H4 (cell line): ENCODE measurements at regions not wholly inside any gene's neighbourhood (a gene's known extent, or its start where the extent isn't known, plus 50 kb on each side); places are given as distances from the start of the nearest gene placed in this dataset.
A peak's percentile ranks its signal among the peaks of the same experiment; 100 is the strongest.

Experiments
- DNase-seq: peaks from one replicate; pipeline ENCODE4 v3.0.0-alpha.2; 2015; ENCODE audit warnings: low spot score

DNA sequence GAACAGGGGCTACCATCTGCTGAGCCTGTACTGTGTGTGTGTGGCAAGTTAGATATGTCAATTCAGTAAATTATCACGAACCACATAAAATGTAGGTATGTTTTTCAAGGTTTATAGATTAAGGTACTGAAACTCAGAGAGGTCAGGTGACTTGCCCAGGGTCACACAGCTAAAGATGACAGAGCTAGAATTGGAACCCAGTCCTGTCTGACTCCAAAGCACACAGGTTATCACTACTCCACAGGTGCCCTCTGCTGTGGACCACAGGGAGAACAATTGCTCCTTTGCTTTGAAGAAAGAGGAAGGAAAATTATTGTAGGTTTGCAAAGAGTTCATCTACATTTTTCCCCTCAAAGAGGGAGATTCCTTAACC lies 229.7 kb upstream of the AGAP1 start:
- no peak for DNase-seq

GRCh38 chr2:235264512-235264911 lies 229.3 kb upstream of the AGAP1 start:
- no peak for DNase-seq

DNA sequence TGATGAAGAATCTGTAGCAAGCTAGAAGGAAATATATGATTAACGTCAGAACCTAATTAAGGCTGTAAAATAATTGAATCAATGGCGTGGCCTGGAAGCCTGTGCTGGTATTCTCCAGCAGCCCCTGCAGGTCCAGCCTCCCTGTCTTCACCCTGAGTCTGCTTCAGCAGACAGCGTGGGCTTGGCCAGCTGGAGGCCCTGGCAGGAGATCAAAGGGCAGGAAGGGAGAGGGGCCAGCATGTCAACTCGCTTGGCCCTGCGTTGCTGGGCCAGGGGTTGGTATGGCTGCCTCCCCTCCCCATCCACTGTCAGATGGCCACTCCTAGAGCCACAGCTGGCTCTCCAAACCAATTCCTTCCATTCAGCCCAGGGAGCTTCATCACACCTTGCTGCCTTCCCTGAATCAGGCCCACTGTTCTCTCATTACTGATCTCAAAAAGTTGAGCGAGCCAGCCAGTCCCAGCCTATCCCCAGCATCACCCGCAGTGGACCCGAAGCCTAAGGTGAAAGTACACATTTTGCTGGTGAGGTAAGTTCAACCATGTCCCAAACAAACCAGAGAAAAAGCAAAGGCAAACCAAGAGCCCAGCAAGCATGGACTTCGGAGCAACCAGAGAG lies 228.4 kb upstream of the AGAP1 start:
- DNase-seq, result no peak

DNA sequence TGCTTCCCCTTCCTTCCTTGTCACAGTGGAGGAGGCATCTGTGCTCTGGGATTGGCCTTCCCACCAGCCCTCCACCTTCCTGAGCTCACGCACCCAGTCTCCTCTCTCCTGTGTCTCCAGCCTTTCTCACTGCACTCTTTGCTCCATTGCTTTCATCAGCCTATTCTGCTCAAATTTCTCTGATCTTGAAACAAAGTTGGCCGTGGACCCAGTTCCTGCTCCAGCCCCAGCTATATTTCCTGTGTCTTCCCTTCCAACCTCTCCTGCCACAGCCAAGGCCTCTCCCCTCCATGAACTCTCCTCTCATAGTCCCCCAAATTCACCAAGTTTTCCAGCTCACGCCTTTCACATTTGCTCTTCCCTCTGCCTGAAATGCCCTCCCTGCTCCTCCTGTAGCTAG lies 226.6 kb upstream of the AGAP1 start:
- no peak for DNase-seq

- DNase-seq, result peak; percentile 22
Measured at GRCh38 chr2:235268535-235268934, 225.3 kb upstream of the AGAP1 start.

GRCh38 chr2:235270291-235270690 lies 223.6 kb upstream of the AGAP1 start:
- no peak for DNase-seq

- DNase-seq, result peak; percentile 83
Measured at GRCh38 chr2:235270956-235271355, 222.9 kb upstream of the AGAP1 start.

DNA sequence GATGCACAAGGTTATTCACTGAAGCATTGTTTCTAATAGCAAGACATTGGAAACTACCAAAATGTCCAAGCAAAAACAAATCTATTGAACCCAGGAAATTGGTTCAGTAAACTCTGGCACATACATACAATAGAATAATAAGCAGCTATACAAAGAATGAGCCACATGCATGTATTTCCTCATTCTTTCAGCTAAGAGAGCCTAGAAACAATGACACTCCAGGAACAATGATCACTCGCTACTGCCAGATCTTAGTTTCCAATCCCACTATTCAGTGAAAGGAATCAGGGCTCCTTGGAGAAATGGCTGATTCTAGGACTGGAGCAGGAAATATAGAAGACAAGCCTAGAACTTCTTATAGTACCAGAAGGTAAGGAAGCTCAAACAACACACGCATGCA lies 221.9 kb upstream of the AGAP1 start:
- no peak for DNase-seq

DNA sequence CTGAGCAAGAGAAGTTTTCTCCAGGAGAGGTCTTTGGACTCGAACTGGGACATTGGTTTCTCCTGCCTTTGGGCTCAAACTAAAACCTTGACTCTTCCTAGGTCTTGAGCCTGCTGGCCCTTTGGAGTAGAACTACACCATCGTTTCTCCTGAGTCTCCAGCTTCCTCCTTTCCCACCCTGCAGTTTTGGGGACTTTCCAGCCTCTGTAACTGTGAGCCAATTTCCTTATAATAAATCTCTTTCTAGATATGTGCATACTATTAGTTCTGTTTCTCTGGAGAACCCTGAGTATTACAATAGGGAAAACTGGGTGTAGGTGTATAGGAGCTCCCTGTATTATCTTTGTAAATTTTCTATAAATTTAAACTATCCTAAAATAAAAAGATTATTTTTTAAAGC lies 219.8 kb upstream of the AGAP1 start:
- no peak for DNase-seq

GRCh38 chr2:235277485-235277884 lies 216.4 kb upstream of the AGAP1 start:
- DNase-seq, result no peak

DNA sequence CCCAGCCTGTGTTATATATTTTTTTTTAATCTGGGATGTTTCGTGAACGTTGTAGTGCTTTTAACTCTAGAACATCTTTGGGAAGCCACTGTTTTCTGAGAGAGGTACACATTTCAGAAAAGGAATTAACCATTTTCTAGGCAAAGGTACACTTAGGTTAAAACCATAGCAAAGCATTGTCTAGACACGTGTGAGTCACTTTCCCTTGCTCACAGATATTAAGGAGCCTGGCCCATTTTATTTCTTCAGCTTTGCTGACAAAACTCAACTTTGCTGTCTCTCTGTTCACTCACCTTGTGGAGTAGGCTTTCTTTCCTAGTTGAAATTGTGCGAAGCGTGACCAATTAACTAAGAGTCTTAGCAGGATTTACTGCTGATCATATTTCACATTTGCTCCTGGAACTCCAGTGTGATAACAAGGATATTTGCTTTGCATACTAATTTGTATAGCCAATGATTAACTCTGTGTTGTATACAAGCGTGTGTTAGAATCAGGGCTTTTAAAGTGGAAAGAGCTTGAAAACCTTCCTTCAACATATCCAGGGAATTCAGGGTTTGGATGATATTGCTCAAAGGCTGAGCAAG lies 215.0 kb upstream of the AGAP1 start:
- no peak for DNase-seq

DNA sequence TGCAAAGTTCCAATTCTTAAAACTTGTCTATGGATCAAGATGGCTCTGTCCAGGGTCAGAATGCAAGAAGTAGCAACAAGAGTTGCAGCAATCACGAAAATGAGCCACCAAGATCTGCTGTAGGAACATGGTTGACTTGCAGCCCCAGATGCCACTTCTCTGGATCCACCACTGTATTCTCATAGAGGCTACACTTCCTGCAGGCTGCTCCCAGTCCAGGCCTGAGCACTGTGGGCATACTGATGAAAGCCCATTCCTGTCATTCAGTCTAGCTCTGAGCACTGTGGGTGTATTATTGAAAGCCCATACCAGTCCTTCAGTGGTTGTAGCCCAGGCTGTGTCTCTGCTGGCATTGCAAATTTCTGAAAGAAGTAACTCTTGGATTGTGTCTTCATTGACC lies 213.9 kb upstream of the AGAP1 start:
- no peak for DNase-seq

- no peak for DNase-seq
Measured at GRCh38 chr2:235283246-235283645, 210.6 kb upstream of the AGAP1 start.

DNA sequence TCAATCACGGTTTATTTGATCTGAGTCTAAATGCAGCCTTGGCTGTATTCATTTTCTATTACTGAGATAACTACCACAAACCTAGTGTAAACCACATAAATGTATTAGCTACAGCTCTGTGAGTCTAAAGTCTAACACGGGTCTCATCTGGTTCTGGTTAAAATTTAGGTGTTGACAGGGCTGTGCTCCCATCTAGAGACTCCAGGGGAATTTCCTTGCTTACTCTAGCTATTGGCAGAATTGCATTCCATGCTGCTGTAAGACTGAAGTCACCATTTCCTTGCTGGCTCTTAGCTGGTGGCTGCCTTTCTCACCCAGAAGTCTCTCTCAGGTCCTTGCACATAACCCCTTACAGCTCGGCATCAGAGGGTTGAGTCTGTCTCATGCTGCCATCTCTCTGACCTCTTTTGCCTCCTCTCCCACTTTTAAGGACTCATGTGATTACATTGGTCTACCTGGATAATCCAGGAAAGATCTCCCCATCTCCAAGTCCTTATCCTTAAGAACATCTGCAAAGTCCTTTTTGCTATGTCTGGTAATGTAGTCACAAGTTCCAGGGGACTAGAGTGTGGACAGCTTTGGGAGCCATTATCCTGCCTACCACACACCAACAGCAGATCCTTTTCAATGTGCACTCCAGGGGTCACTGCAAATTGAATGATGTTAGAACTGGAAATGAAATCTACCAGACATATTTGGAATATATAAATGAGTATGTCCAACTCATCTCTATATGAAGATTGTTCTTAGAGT lies 207.0 kb upstream of the AGAP1 start:
- DNase-seq, result no peak

DNA sequence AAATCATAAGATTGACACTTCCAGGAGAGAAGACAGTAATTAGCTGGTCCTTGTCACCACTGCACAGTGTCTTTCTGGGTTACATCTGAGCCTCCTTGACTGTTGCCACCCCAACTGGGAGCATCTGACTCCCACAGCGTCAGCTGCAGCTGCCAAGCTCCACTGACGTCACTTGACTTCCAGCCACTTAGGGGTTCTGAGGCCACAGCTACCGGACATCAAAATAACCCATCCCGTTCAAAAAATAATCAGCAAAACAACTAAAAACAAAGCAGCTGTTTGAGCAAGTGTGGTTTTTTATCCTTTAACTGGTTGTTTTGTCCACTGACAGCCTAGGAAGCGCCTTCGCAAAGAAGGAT lies 206.5 kb upstream of the AGAP1 start:
- no peak for DNase-seq

DNA sequence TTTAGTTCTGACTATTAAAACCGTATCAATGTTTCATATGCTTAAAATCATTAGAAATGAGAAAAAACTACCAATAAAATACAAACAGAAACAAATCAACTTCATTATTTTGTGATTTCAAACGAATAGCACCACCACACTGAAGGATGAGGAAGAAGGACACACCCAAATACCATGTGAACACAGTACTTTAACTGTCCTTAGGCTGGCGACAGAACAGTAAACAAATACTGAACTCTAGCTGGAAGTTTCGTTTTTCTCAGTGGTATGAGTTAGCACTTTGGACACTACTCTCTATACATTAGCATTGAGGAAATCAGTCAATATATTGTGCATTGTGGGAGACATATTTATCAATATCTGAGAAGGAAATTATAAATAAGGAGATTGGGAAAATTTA lies 202.4 kb upstream of the AGAP1 start:
- peak; percentile 19 for DNase-seq

- DNase-seq, result no peak
Measured at GRCh38 chr2:235293061-235293460, 200.8 kb upstream of the AGAP1 start.

- no peak for DNase-seq
Measured at GRCh38 chr2:235295831-235296230, 198.0 kb upstream of the AGAP1 start.

DNA sequence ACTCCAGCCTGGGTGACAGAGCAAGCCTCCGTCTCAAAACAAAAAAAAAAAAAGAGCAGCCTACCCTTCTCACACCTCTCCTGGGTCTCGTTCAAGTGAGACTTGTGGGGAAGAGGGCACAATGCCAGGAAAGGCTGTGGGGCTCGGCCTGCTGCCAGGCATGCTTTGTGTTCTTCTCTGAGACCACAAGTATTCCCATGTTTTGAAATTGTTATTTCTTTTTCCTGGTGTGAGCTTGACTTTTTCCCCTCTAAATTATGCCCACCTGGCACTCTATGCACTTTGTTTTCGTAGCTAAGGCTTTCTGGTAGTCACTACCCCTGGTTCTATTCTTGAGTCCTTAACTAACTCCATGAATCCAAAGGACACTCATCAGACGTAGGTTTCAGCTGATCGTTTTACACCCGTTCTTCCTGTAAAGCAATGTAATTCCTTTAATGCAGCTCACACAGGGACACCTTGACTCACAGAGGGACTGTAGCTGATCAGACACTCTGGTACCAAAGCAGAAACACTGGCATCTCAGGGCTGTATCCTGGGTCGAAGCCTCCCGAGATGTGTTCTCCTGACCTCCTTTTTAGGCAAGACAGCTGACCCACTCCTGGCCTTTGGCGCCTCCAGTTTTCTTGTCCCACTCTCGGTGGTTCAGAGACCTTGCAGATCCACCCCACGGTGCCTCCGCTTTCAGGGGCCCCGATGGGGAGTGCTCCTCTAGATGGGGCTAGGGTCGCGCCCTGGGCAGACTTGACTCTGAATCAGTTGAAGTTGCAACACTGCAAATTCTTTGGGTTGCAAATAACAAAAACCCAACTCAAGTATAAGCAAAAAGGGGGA lies 193.3 kb upstream of the AGAP1 start:
- DNase-seq, result peak; percentile 90

- DNase-seq, result no peak
Measured at GRCh38 chr2:235301202-235302076, 192.4 kb upstream of the AGAP1 start.

DNA sequence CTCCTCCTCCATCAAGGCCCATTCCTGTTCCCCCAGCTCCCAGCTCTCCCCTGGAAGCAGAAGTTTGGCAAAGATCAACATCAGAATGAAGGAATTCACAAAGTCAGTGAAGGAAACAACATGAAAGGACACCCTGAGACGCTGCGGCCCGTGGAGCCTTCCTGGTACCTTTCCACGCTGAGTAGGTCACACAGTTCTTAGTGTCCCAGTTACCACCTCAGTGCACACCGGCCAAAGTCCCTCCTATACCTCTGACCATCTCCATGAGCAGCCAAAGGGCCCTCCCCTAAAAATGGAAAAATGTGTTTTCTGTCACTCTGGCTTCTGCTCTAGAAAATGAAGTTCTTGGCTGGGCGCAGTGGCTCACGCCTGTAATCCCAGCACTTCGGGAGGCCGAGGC lies 191.6 kb upstream of the AGAP1 start:
- no peak for DNase-seq
